ENCODE measurements at regions not wholly inside any gene's neighbourhood (a gene's known extent, or its start where the extent isn't known, plus 50 kb on each side); places are given as distances from the start of the nearest gene placed in this dataset.

GRCh38 chr2:20525041-20526035 lies 78.5 kb downstream of the RHOB start (continued):
- TF ChIP-seq MLXIP (CRISPR knock-in tag; IDR thresholded peaks at IDR 0.05; ENCODE audit: borderline replicate concordance) (no peak), MAFK (conservative IDR thresholded peaks at IDR 0.05 in 1 of 2, IDR thresholded peaks at IDR 0.05 in 1 of 2; ENCODE audit: low read length in 2 of 2) (no peak), ZNF484 (CRISPR knock-in tag; IDR thresholded peaks at IDR 0.05; ENCODE audit: borderline replicate concordance, low read depth) (no peak), RBAK (CRISPR knock-in tag; IDR thresholded peaks at IDR 0.05) (no peak), TBX3 (IDR thresholded peaks at IDR 0.05; ENCODE audit: borderline replicate concordance) (peak; percentile 63; the same call in 1 of the 2 replicates), CERS6 (CRISPR knock-in tag; IDR thresholded peaks at IDR 0.05) (no peak), ZNF296 (CRISPR knock-in tag; conservative IDR thresholded peaks at IDR 0.05) (0 out of 2 replicates have a peak, but pooled peaks have one; percentile 24), DMAP1 (CRISPR knock-in tag; IDR thresholded peaks at IDR 0.05) (peak; percentile 70; the same call in 1 of the 2 replicates), ZNF878 (CRISPR knock-in tag; IDR thresholded peaks at IDR 0.05) (peak; percentile 39; the same call in 1 of the 2 replicates), ZNF124 (CRISPR knock-in tag; IDR thresholded peaks at IDR 0.05) (no peak), NR3C1 (CRISPR knock-in tag; IDR thresholded peaks at IDR 0.05) (no peak), ZFP37 (CRISPR knock-in tag; IDR thresholded peaks at IDR 0.05; ENCODE audit: borderline replicate concordance) (peak; percentile 64; the same call in 1 of the 2 replicates), GATAD1 (CRISPR knock-in tag; IDR thresholded peaks at IDR 0.05) (peak; percentile 35; the same call in 1 of the 2 replicates), STAT6 (CRISPR knock-in tag; IDR thresholded peaks at IDR 0.05; ENCODE audit: borderline replicate concordance) (no peak), MEF2D (CRISPR knock-in tag; IDR thresholded peaks at IDR 0.05) (peak; percentile 40; the same call in 1 of the 2 replicates), KMT2B (CRISPR knock-in tag; IDR thresholded peaks at IDR 0.05) (peak; percentile 44; the same call in 1 of the 2 replicates), ASH2L (IDR thresholded peaks at IDR 0.05; ENCODE audit: insufficient read length, low read depth, low read length) (peak; percentile 66), SOX13 (IDR thresholded peaks at IDR 0.05) (no peak), SOX13 (CRISPR knock-in tag; conservative IDR thresholded peaks at IDR 0.05 in 1 of 2, IDR thresholded peaks at IDR 0.05 in 1 of 2) (peak; percentile 12 to 67; a peak in 1 of 4 replicates), ZNF777 (CRISPR knock-in tag; IDR thresholded peaks at IDR 0.05) (no peak), ZNF20 (CRISPR knock-in tag; IDR thresholded peaks at IDR 0.05) (no peak)
- TF ChIP-seq, protein P1, sequence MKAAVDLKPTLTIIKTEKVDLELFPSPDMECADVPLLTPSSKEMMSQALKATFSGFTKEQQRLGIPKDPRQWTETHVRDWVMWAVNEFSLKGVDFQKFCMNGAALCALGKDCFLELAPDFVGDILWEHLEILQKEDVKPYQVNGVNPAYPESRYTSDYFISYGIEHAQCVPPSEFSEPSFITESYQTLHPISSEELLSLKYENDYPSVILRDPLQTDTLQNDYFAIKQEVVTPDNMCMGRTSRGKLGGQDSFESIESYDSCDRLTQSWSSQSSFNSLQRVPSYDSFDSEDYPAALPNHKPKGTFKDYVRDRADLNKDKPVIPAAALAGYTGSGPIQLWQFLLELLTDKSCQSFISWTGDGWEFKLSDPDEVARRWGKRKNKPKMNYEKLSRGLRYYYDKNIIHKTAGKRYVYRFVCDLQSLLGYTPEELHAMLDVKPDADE (CRISPR knock-in tag; IDR thresholded peaks at IDR 0.05): no peak

Data from HepG2 (cell line).